ENCODE measurements at regions not wholly inside any gene's neighbourhood (a gene's known extent, or its start where the extent isn't known, plus 50 kb on each side); places are given as distances from the start of the nearest gene placed in this dataset.

DNA sequence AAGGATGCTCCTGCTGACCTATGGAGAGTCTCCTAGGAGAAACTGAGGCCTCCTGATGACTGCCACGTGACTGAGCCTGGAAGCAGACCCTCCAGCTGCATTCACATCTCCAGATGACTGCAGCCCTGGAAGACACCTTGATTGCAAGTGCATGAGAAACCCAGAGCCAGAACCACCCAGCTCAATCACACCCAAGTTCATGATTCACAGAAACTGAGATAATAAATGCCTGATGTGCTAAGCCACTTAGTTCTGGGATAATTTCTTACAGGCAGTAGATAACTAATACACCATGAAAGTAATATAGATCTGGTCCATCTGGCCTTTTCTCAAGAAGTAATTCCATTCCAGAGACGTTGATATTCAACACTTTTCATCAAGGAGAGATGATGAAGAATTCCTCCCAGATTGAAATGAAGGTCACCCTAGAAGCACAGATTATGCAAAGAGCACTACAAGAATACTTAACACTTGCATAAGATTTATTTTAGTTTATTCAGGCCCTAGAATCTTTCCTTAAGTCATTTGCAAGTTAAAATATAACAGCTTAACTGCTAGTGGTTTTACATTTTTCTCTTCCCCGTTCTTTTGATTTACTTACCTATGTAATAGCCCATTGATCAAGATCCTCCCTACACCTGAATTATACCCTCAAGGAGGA, 208.2 kb upstream of the INHBA start:
- DNase-seq (ENCODE audit: low spot score): no peak
- intact Hi-C loops (cut with DNase I): no loop called here

DNA sequence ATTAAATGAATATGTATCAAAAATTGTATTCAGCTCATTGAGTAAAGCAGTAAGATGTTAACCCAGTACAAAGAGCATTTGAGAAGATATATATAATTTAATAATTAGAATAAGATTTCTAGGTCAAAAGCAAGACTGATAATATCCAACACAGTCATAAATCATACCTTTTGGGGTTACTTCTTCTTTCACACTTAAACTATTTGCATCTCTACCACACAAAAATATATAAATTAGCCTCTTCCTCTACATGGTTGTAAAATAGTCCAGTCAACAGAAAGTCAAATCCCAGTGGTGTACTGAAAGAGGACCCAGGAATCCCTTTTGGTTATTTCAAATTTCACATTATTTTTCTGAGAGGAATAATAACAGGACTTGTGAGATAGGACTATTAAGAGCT, 204.6 kb upstream of the INHBA start:
- DNase-seq (ENCODE audit: low spot score): no peak
- intact Hi-C loops (cut with DNase I): no loop called here

DNA sequence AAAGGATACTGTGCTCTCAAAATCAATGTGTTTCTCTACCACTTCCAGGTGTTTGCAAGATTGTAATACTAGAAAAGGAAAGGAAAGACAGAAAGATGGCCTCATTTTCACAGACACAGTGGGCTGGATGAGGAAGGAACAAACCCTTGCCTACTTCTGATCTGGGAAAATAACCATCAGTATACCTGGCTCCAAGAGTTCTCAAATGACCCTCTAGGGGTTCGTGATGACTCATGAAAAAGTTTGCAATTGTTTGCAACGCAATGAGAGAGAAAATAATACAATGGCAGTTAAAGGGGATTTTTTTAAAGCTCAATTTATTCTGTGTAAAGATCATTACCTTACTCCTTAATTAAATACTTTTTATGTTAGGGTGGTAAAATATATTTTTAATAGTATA, 197.6 kb upstream of the INHBA start:
- intact Hi-C loops (cut with DNase I): no loop called here
- DNase-seq (ENCODE audit: low spot score): no peak

- intact Hi-C loops (cut with DNase I): no loop called here
- no peak for DNase-seq (ENCODE audit: low spot score)
Measured at GRCh38 chr7:41899823-41900433, 197.0 kb upstream of the INHBA start.

GRCh38 chr7:41893656-41894055, 190.8 kb upstream of the INHBA start:
- no peak for DNase-seq (ENCODE audit: low spot score)
- intact Hi-C loops (cut with DNase I): no loop called here

- no peak for DNase-seq (ENCODE audit: low spot score)
- intact Hi-C loops (cut with DNase I): no loop called here
Measured at GRCh38 chr7:41892356-41893100, 189.6 kb upstream of the INHBA start.

- no peak for DNase-seq (ENCODE audit: low spot score)
- intact Hi-C loops (cut with DNase I): no loop called here
Measured at GRCh38 chr7:41891950-41892349, 189.1 kb upstream of the INHBA start.

GRCh38 chr7:41890631-41891274, 187.9 kb upstream of the INHBA start:
- DNase-seq (ENCODE audit: low spot score): no peak
- intact Hi-C loops (cut with DNase I): no loop called here

- DNase-seq (ENCODE audit: low spot score): no peak
- intact Hi-C loops (cut with DNase I): no loop called here
Measured at GRCh38 chr7:41889472-41889871, 186.6 kb upstream of the INHBA start.

DNA sequence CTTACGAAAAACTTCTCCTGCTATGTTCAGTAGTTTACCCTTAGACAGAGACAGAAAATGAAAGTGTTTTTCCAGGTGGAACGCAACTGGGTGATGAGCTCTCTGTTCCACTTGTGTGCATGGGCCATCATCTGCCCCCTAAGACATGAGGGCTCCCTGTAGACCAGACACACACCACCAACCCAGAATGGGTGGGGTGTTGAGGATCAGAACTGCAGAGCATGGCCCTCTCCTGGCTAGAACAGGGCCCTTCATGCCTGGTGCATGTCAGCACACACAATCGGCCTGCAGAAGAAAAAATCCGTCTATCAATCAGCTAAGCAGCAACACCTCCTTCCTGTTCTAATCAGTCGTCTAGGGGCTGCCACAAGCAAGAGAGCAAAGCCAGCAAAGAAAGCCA, 186.2 kb upstream of the INHBA start:
- intact Hi-C loops (cut with DNase I): no loop called here
- no peak for DNase-seq (ENCODE audit: low spot score)

DNA sequence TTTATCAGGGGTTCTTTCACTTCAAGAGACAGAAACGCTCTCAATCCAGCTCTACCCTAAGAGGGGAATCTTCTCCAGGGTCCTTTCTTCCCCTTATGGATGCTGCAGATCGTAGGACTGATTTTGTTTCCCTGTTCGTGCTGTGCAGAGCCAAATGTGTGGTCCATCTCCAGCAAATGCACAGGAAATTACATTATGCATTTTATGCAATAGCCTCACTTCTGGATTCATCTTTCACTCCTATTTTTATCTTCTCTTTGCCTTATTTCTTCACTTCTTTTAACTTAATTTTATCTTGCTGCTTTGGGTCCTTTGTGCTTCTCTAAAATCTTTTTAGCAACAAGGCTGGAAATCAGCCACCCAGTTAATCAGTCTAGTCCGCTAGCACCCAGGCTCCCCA, 184.5 kb upstream of the INHBA start:
- no peak for DNase-seq (ENCODE audit: low spot score)
- intact Hi-C loops (cut with DNase I): no loop called here

GRCh38 chr7:41886901-41887311, 184.0 kb upstream of the INHBA start:
- no peak for DNase-seq (ENCODE audit: low spot score)
- intact Hi-C loops (cut with DNase I): no loop called here

- intact Hi-C loops (cut with DNase I): no loop called here
- no peak for DNase-seq (ENCODE audit: low spot score)
Measured at GRCh38 chr7:41886262-41886900, 183.5 kb upstream of the INHBA start.

DNA sequence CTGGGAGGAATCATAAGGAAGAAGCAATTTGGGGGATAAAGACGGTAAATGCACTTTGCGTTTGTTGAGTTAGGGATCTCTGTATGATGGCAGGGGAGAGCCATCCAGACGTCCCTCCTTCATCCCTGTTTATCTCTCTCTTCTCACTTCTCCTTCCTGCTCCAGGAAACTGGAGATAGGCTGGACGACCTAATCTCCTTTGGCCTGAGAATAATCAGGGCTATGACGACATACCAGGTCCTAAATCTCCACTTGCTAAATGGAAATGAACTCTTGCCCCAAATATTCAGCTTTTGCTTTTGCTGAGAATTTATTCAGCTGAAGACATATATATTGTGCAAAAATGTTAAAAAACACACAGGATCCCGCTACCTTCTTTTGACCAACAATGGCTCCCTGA, 182.9 kb upstream of the INHBA start:
- DNase-seq (ENCODE audit: low spot score): no peak

GRCh38 chr7:41885078-41885477, 182.2 kb upstream of the INHBA start:
- no peak for DNase-seq (ENCODE audit: low spot score)
- intact Hi-C loops (cut with DNase I): no loop called here

More for the DNA sequence above, 182.9 kb upstream of the INHBA start:
- intact Hi-C loops (cut with DNase I): no loop called here

GRCh38 chr7:41882745-41883420, 180.0 kb upstream of the INHBA start:
- DNase-seq (ENCODE audit: low spot score): no peak
- intact Hi-C loops (cut with DNase I): no loop called here

DNA sequence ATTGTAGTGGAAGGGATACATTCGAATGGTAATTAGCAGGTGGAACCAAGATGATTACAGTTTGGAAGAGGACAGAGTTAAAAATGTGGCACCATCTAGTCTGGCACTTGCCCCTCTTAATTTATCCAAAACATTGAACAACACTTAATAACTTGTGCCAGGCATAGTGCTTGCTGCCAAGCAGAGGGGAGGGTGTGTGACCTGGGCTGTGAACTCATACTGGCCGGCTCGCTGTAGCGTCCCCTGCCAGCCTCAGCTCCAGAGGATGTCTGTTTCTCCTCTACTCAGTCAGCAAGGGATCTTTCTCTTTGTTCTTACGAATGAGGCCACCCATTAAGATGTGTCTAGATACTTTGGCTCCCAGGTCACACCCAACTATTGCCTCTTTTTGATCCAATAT, 179.4 kb upstream of the INHBA start:
- intact Hi-C loops (cut with DNase I): no loop called here
- DNase-seq (ENCODE audit: low spot score): no peak

GRCh38 chr7:41881331-41882130, 178.6 kb upstream of the INHBA start:
- peak; percentile 81 for DNase-seq (ENCODE audit: low spot score)
- intact Hi-C loops (cut with DNase I): no loop called here

- DNase-seq (ENCODE audit: low spot score): no peak
- intact Hi-C loops (cut with DNase I): no loop called here
Measured at GRCh38 chr7:41880107-41880506, 177.2 kb upstream of the INHBA start.
